Ascending aorta (tissue), 2 donors: ENCODE measurements at regions not wholly inside any gene's neighbourhood (a gene's known extent, or its start where the extent isn't known, plus 50 kb on each side); places are given as distances from the start of the nearest gene placed in this dataset.

Source experiments
- DNase-seq, 2 donors: peaks; one replicate each; pipeline ENCODE4 v3.0.0-alpha.2; 2019; ENCODE audit warnings: low spot score in 2 of 2
- H3K27ac ChIP-seq, 2 donors: fragments of 200-600 bp; sonication (generic); one replicate each; pipeline ENCODE4 v1.5.1; 2016 to 2017; ENCODE audit warnings: mild to moderate bottlenecking in 1 of 2
- H3K27me3 ChIP-seq: fragments of 200-600 bp; sonication (generic); one replicate; pipeline ENCODE4 v1.5.1; 2017
- H3K36me3 ChIP-seq, 2 donors: fragments of 200-600 bp; sonication (generic); one replicate each; pipeline ENCODE4 v1.5.1; 2016
- H3K4me1 ChIP-seq, 2 donors: fragments of 200-600 bp; sonication (generic); one replicate each; pipeline ENCODE4 v1.5.1; 2016 to 2017; ENCODE audit warnings: mild to moderate bottlenecking in 1 of 2
- H3K4me3 ChIP-seq, 2 donors: fragments of 200-600 bp; sonication (generic); one replicate each; pipeline ENCODE4 v1.5.1; 2016 to 2017; ENCODE audit warnings: mild to moderate bottlenecking in 1 of 2
- H3K9me3 ChIP-seq, 2 donors: fragments of 200-600 bp; sonication (generic); one replicate each; pipeline ENCODE4 v1.5.1; 2016
- intact Hi-C: fragments of 100-400 bp; cut with DNase I; formaldehyde crosslinking; loops from one replicate; pipeline ENCODE4 v1.15.1; 2023
- TF ChIP-seq, protein P1 (sequence below), 3 experiments: fragments of 200-600 bp in 2 of 3; fragments of 450-650 bp in 1 of 3; sonication (generic) in 2 of 3; IDR thresholded peaks; one replicate each; pipeline ENCODE4 v1.5.1; 2016 to 2019; ENCODE audit warnings: antibody characterized with exemption in 3 of 3, mild to moderate bottlenecking in 1 of 3, moderate library complexity in 1 of 3

DNA sequence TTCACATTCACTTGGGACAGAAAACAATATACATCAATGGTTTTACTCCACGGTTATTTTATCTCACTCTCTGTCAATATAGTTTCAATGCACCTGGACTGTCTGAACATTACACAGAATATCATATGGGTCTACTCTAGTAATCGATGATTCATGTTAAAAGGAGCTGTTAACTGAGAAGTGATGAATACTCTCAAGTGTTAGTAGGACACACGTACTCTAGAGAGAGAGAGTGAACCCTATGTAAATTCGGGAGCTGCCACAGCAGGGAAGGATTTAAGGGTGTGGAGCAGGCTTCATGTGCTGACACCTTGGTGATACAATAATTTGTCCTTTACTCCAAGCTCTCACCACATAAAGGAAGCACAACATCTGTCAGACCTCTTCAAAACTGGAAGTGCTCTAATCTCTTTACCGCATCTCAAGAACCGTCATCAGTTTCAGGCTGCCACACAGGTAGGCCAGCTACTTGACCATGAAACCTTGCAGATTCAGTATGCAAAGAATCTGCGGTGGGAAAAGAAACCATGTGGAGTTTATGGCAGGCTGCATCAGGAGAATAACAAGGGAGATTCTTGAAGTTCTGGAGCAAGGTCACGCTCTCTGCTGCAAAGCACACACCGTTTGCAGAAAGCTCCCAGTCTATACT, 199.2 kb upstream of the TMC3 start:
- Histone ChIP-seq H3K27ac (no peak overlapping the region), H3K4me3 (no peak overlapping the region), H3K36me3 (no peaks in the 10 kb centered on the region), H3K27me3 (no peaks in the 10 kb centered on the region), H3K4me1 (no peaks in the 10 kb centered on the region), H3K9me3 (no peaks in the 10 kb centered on the region)
- intact Hi-C loops = no loop called here
- no peak for DNase-seq
- TF ChIP-seq, protein P1, sequence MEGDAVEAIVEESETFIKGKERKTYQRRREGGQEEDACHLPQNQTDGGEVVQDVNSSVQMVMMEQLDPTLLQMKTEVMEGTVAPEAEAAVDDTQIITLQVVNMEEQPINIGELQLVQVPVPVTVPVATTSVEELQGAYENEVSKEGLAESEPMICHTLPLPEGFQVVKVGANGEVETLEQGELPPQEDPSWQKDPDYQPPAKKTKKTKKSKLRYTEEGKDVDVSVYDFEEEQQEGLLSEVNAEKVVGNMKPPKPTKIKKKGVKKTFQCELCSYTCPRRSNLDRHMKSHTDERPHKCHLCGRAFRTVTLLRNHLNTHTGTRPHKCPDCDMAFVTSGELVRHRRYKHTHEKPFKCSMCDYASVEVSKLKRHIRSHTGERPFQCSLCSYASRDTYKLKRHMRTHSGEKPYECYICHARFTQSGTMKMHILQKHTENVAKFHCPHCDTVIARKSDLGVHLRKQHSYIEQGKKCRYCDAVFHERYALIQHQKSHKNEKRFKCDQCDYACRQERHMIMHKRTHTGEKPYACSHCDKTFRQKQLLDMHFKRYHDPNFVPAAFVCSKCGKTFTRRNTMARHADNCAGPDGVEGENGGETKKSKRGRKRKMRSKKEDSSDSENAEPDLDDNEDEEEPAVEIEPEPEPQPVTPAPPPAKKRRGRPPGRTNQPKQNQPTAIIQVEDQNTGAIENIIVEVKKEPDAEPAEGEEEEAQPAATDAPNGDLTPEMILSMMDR (IDR thresholded peaks at IDR 0.05) = no peak

DNA sequence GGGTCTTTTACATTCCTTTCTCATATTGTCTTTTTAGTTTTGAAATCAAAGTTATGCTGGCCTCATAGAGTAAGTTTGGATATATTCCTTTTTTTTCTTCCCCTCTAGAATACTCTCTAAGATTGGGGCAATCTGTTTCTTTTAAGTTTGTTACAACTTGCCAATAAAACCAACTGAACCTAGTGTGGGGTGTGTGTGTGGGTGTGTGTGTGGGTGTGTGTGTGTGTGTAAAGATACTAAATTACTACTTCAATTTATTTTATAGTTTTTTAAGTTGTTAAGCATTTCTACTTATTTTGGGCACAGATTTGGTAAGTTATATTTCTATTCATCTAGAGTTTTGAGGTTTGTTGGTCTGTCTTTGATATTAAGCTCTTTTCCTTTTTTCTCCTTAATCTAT, 198.2 kb upstream of the TMC3 start:
- Histone ChIP-seq H3K4me3 (no peak overlapping the region), H3K36me3 (no peaks in the 10 kb centered on the region), H3K27ac (no peak overlapping the region), H3K27me3 (no peaks in the 10 kb centered on the region), H3K9me3 (no peaks in the 10 kb centered on the region), H3K4me1 (no peaks in the 10 kb centered on the region)
- DNase-seq = no peak
- intact Hi-C loops = no loop called here
- TF ChIP-seq, protein P1 (IDR thresholded peaks at IDR 0.05) = no peak

DNA sequence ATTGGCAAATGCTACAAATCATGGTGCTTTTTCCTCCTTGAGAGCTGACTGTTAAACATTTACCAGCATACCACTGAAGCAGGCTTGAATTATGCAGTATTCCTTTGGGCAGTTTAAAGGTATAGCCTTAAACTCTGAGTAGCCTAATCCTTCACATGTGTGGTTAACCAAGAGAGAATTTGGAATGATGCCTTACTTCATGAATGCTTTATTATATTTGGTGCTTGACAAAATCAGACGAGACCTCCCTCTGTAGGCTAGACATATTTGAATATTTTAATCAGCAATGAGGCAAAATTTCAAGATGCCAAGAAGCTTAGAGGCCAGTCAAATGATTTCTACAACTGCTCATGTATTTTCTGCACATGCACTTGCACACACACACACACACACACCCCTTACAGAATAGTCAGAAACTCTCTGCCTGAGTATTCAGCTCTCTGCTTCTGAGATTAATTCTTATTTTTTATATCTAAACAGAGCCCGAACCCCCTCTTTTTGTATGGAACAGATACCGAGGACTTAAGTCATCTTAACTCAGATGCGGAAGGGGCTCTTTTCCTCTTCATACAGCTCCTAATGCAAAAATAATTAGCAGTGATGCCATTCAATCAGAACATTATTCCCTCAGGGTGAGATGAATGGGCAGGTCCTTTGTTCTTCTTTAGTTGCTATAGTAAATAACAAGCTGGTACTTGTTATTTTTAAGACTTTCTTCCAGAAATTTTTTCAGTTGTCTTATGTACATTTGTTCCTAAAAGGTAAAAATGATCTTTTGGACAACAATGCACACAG, 195.5 kb upstream of the TMC3 start:
- Histone ChIP-seq H3K27me3 (no peaks in the 10 kb centered on the region), H3K9me3 (no peaks in the 10 kb centered on the region), H3K4me3 (no peak overlapping the region), H3K4me1 (no peaks in the 10 kb centered on the region), H3K27ac (no peak overlapping the region), H3K36me3 (no peaks in the 10 kb centered on the region)
- TF ChIP-seq, protein P1 (IDR thresholded peaks at IDR 0.05) = no peak
- no peak for DNase-seq
- intact Hi-C loops = no loop called here

DNA sequence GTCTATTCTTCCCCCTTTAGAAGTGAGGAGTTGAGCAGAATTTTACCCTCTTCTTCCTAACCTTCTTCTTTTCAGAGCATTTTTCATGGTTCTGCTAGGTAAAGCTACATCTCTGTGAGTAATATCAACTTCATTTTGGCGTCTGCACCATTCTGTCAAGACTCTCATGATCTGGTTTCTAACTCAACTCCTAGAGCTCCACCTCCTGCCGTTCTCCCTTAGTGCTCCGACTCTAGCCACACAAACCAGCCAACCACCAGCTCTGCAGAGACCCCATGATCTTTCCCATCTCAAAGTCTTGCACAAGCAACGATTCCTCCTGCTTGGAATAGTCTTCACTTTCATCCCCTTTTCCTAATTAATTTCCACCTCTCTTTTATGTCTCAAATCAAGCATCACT, 193.9 kb upstream of the TMC3 start:
- H3K27ac ChIP-seq = no peak overlapping the region
- H3K4me1 ChIP-seq = no peaks in the 10 kb centered on the region
- intact Hi-C loops = no loop called here
- no peaks in the 10 kb centered on the region for H3K36me3 ChIP-seq
- TF ChIP-seq, protein P1 (IDR thresholded peaks at IDR 0.05) = no peak
- no peak overlapping the region for H3K4me3 ChIP-seq
- no peaks in the 10 kb centered on the region for H3K27me3 ChIP-seq
- no peak for DNase-seq
- no peaks in the 10 kb centered on the region for H3K9me3 ChIP-seq

DNA sequence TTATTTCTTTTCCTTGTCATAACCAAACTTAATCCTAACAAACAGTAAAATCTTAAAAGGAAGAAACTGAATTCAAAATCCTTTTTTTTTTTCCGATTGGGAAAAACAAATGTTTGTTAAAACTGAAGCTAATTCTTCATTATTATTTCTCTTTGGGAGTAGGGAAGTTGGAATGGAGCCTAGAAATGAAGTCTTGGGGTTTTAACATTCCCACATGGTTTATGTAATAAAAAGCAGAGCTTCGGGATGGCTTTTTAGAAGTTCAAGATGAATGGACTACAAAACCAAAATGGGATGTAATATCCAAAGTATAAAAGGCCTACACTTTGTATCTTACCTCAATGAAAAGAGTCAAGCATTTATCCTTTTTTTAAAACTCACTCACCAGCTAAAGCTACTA, 189.0 kb upstream of the TMC3 start:
- no peaks in the 10 kb centered on the region for H3K9me3 ChIP-seq
- intact Hi-C loops = no loop called here
- no peak overlapping the region for H3K27ac ChIP-seq
- H3K4me1 ChIP-seq = no peaks in the 10 kb centered on the region
- H3K4me3 ChIP-seq = no peak overlapping the region
- H3K36me3 ChIP-seq = no peaks in the 10 kb centered on the region
- H3K27me3 ChIP-seq = no peaks in the 10 kb centered on the region
- TF ChIP-seq, protein P1 (IDR thresholded peaks at IDR 0.05) = no peak
- no peak for DNase-seq
